ENCODE measurements at regions not wholly inside any gene's neighbourhood (a gene's known extent, or its start where the extent isn't known, plus 50 kb on each side); places are given as distances from the start of the nearest gene placed in this dataset.
A peak's percentile ranks its signal among the peaks of the same experiment; 100 is the strongest.

GRCh38 chr12:124441443-124442194, 125.8 kb downstream of the NCOR2 start:
- Histone ChIP-seq H3K36me3 (peaks cover 0 to 4% (median under 1%) of the 10 kb centered on the region in 4 donors), H3K4me1 (no peaks in the 10 kb centered on the region), H3K4me3 (no peak overlapping the region), H3K27ac (peak overlapping the region in 1 of 3 donors; percentile 26), H3K27me3 (no peaks in the 10 kb centered on the region), H3K9me3 (no peaks in the 10 kb centered on the region)
- 83% methylated on average over 15 of the region's 18 CpGs for WGBS (ENCODE audit: insufficient coverage, low coverage, low lambda C conversion rate, missing lambda C conversion rate)
- TF ChIP-seq POLR2A (IDR thresholded peaks at IDR 0.05) = no peak
- no peak for TF ChIP-seq CTCF (IDR thresholded peaks at IDR 0.05)
- DNase-seq (no peak), ATAC-seq (peak in 3 of 4 donors; percentile 16 to 48 (median 30))
- intact Hi-C loops (cut with DNase I) = no loop called here

- Histone ChIP-seq H3K36me3 (peaks cover 0 to 2% (median 0%) of the 10 kb centered on the region in 4 donors), H3K27me3 (no peaks in the 10 kb centered on the region), H3K4me3 (no peak overlapping the region), H3K4me1 (no peaks in the 10 kb centered on the region), H3K27ac (peak overlapping the region in 1 of 3 donors; percentile 26), H3K9me3 (no peaks in the 10 kb centered on the region)
- TF ChIP-seq CTCF (IDR thresholded peaks at IDR 0.05) = no peak
- TF ChIP-seq POLR2A (IDR thresholded peaks at IDR 0.05) = no peak
- ATAC-seq (peak; percentile 42 to 57 (median 51)), DNase-seq (no peak)
- WGBS (ENCODE audit: insufficient coverage, low coverage, low lambda C conversion rate, missing lambda C conversion rate) = 70% methylated on average over 11 of the region's 13 CpGs
- intact Hi-C loops (cut with DNase I) = no loop called here
These were observed 126.5 kb downstream of the NCOR2 start for GRCh38 chr12:124440841-124441381.

DNA sequence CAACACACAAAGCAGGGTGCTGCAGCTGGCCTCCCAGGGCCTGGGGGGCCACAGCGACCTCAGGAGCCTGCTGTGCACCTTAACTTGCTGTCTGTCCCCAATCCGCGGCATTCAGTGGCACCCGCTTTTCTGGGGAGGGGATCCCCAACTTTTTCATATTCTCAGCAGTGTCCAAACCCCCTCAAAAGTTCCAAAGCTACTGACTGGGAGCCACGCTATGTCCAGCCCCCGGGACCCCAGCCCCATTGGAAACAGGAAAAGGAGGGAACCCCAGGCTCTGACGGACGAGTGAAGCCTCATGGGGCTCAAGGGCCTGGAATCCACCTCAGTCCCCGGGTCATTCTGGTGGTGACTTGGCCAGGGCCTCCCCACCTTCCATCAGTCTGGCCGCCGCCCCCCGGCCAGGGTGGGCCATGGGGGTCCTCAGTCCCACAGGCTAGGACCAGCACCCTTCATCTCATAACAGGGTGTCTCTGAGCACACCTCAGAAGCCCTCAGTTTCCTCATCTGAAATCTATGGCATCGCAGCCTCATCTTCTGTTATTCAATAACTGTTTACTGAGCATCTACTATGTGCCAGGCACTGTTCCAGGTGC, 127.3 kb downstream of the NCOR2 start:
- Histone ChIP-seq H3K36me3 (peaks cover 0 to 2% (median 0%) of the 10 kb centered on the region in 4 donors), H3K27ac (peak overlapping the region in 1 of 3 donors; percentile 26), H3K27me3 (no peaks in the 10 kb centered on the region), H3K4me1 (no peaks in the 10 kb centered on the region), H3K9me3 (no peaks in the 10 kb centered on the region), H3K4me3 (no peak overlapping the region)
- DNase-seq (no peak), ATAC-seq (no peak)
- WGBS (ENCODE audit: insufficient coverage, low coverage, low lambda C conversion rate, missing lambda C conversion rate) = 93% methylated on average over 6 of the region's 13 CpGs
- no peak for TF ChIP-seq CTCF (IDR thresholded peaks at IDR 0.05)
- no peak for TF ChIP-seq POLR2A (IDR thresholded peaks at IDR 0.05)
- intact Hi-C loops (cut with DNase I) = no loop called here

DNA sequence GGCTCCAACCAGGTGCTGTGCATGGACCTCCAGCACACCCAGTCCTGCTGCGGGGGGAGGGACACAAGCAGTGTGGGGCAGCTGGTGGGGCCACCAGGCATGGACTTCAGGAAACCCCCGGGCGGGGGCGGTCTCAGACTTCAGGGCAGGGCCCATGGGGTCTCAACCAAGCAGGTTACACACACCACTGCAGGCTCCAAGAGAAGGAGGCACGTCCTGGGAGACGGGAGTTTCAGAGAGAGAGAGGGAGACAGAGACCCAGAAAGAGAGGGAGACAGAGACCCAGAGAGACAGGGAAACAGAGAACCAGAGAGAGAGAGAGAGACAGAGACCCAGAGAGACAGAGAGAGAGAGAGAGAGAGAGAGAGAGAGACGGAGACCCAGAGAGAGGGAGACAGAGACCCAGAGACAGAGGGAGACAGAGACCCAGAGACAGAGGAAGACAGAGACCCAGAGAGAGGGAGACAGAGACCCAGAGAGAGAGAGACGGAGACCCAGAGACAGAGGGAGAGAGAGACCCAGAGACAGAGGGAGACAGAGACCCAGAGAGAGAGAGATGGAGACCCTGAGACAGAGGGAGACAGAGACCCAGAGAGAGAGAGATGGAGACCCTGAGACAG, 128.9 kb downstream of the NCOR2 start:
- H3K9me3 ChIP-seq = no peaks in the 10 kb centered on the region
- intact Hi-C loops (cut with DNase I) = no loop called here
- ATAC-seq = no peak
- no peak for TF ChIP-seq POLR2A (IDR thresholded peaks at IDR 0.05)
- 52% methylated on average over 5 of the region's 8 CpGs for WGBS (ENCODE audit: insufficient coverage, low coverage, low lambda C conversion rate, missing lambda C conversion rate)
- H3K27ac ChIP-seq = no peak overlapping the region
- H3K4me3 ChIP-seq = no peak overlapping the region
- H3K27me3 ChIP-seq = no peaks in the 10 kb centered on the region
- H3K36me3 ChIP-seq = peaks cover 0 to 2% (median 0%) of the 10 kb centered on the region in 4 donors
- no peaks in the 10 kb centered on the region for H3K4me1 ChIP-seq
- no peak for DNase-seq

Measured in right lobe of liver (tissue), 6 donors.